GM23338 (cell line): ENCODE measurements at regions not wholly inside any gene's neighbourhood (a gene's known extent, or its start where the extent isn't known, plus 50 kb on each side); places are given as distances from the start of the nearest gene placed in this dataset.

Source experiments
- ATAC-seq: fragments of 200-7000 bp; cut with Tn5 transposase; 3 replicates; pipeline ENCODE4 v1.9.1; 2020
- DNase-seq: peaks from one replicate; pipeline ENCODE4 v3.0.0-alpha.2; 2015; ENCODE audit warnings: low spot score
- H2AFZ ChIP-seq: fragments of 200-600 bp; sonication (generic); 2 replicates; pipeline ENCODE4 v1.8.0; 2016; ENCODE audit warnings: antibody characterized with exemption, mild to moderate bottlenecking, moderate library complexity
- H3F3A ChIP-seq: fragments of 200-600 bp; sonication (generic); replicated peaks from 2 replicates; pipeline ENCODE4 v1.8.0; 2017; ENCODE audit warnings: antibody characterized with exemption, mixed run types, low read depth
- H3K27ac ChIP-seq: fragments of 200-600 bp; sonication (generic); 2 replicates; pipeline ENCODE4 v1.6.1; 2016; ENCODE audit warnings: low read depth
- H3K27me3 ChIP-seq: fragments of 200-600 bp; sonication (generic); 2 replicates; pipeline ENCODE4 v1.8.0; 2016; ENCODE audit warnings: mild to moderate bottlenecking, mixed run types, moderate library complexity; ENCODE audit not compliant: insufficient read depth
- H3K36me3 ChIP-seq: fragments of 200-600 bp; sonication (generic); 2 replicates; pipeline ENCODE4 v1.8.0; 2016; ENCODE audit warnings: mild to moderate bottlenecking; ENCODE audit not compliant: insufficient read depth
- H3K4me1 ChIP-seq: fragments of 200-600 bp; sonication (generic); 2 replicates; pipeline ENCODE4 v1.8.0; 2016; ENCODE audit warnings: mild to moderate bottlenecking, moderate library complexity; ENCODE audit not compliant: insufficient read depth
- H3K4me2 ChIP-seq: fragments of 200-600 bp; sonication (generic); 2 replicates; pipeline ENCODE4 v1.7.1; 2017; ENCODE audit warnings: mixed run types
- H3K4me3 ChIP-seq: fragments of 200-600 bp; sonication (generic); 2 replicates; pipeline ENCODE4 v1.6.1; 2016; ENCODE audit warnings: mixed run types
- H3K79me2 ChIP-seq: fragments of 200-600 bp; sonication (generic); replicated peaks from 2 replicates; pipeline ENCODE4 v1.8.0; 2017; ENCODE audit warnings: mild to moderate bottlenecking; ENCODE audit not compliant: insufficient read depth
- H3K9me2 ChIP-seq: fragments of 200-600 bp; sonication (generic); 2 replicates; pipeline ENCODE4 v1.8.0; 2017; ENCODE audit not compliant: insufficient read depth
- H4K20me1 ChIP-seq: fragments of 200-600 bp; sonication (generic); replicated peaks from 2 replicates; pipeline ENCODE4 v1.8.0; 2017; ENCODE audit warnings: mild to moderate bottlenecking; ENCODE audit not compliant: insufficient read depth
- H3K27ac Mint-ChIP-seq: 2 replicates; pipeline ENCODE4 v1.8.0; 2020; ENCODE audit warnings: inconsistent platforms, mild to moderate bottlenecking, moderate library complexity, mixed read lengths
- H3K27me3 Mint-ChIP-seq: 3 replicates; pipeline ENCODE4 v1.8.0; 2022; ENCODE audit warnings: low read depth, mild to moderate bottlenecking, moderate library complexity, mixed read lengths, inconsistent platforms; ENCODE audit not compliant: insufficient read depth, poor library complexity
- H3K36me3 Mint-ChIP-seq: 3 replicates; pipeline ENCODE4 v1.8.0; 2021; ENCODE audit warnings: low read depth, mild to moderate bottlenecking, inconsistent platforms, moderate library complexity, mixed read lengths
- H3K4me1 Mint-ChIP-seq: 3 replicates; pipeline ENCODE4 v1.8.0; 2020; ENCODE audit warnings: mild to moderate bottlenecking, inconsistent platforms, mixed read lengths
- H3K4me3 Mint-ChIP-seq: 3 replicates; pipeline ENCODE4 v1.8.0; 2021; ENCODE audit warnings: moderate library complexity, mild to moderate bottlenecking, inconsistent platforms, mixed read lengths
- H3K9me3 Mint-ChIP-seq: 3 replicates; pipeline ENCODE4 v1.8.0; 2020; ENCODE audit warnings: moderate library complexity, mild to moderate bottlenecking, inconsistent platforms, mixed read lengths
- CREB1 ChIP-seq: fragments of 250-450 bp; sonication (Bioruptor Pico); IDR thresholded peaks from 2 replicates; pipeline ENCODE4 v1.5.0; 2020; ENCODE audit warnings: low read depth, mild to moderate bottlenecking, moderate library complexity
- ETS1 ChIP-seq: IDR thresholded peaks from 2 replicates; pipeline ENCODE4 v1.6.1; 2016; ENCODE audit warnings: antibody characterized with exemption
- REST ChIP-seq: IDR thresholded peaks from one replicate; pipeline ENCODE4 v1.6.1; 2018; ENCODE audit warnings: antibody characterized with exemption; ENCODE audit not compliant: unreplicated experiment
- ZNF462 ChIP-seq: fragments of 250-450 bp; sonication (Bioruptor Pico); IDR thresholded peaks from 2 replicates; pipeline ENCODE4 v1.5.0; 2020; ENCODE audit warnings: mild to moderate bottlenecking, moderate library complexity

- no peak for TF ChIP-seq ZNF462 (CRISPR knock-in tag)
- no peak for TF ChIP-seq REST
- no peak for TF ChIP-seq CREB1 (CRISPR knock-in tag)
Measured at GRCh38 chr3:86562090-86562489, 428.9 kb downstream of the VGLL3 start (continued).

- H3K36me3 ChIP-seq, result no peaks in the 10 kb centered on the region
- ATAC-seq (no peak), DNase-seq (no peak)
- Mint-ChIP-seq H3K36me3 (no peaks in the 10 kb centered on the region), H3K27ac (no peak overlapping the region), H3K4me3 (no peak overlapping the region), H3K9me3 (no peaks in the 10 kb centered on the region), H3K4me1 (peaks cover 20% of the 10 kb centered on the region), H3K27me3 (no peaks in the 10 kb centered on the region)
- H4K20me1 ChIP-seq, result no peaks in the 10 kb centered on the region
- H3K79me2 ChIP-seq, result no peaks in the 10 kb centered on the region
- no peak overlapping the region for H3K4me2 ChIP-seq
- no peak overlapping the region for H3K4me3 ChIP-seq
- H3K27ac ChIP-seq, result no peak overlapping the region
- no peak overlapping the region; the same call in 1 of the 2 replicates for H2AFZ ChIP-seq
- H3F3A ChIP-seq, result no peaks in the 10 kb centered on the region
- H3K27me3 ChIP-seq, result no peaks in the 10 kb centered on the region
- peaks cover 10% of the 10 kb centered on the region for H3K4me1 ChIP-seq
- no peaks in the 10 kb centered on the region for H3K9me2 ChIP-seq
- no peak for TF ChIP-seq ETS1
- TF ChIP-seq ZNF462 (CRISPR knock-in tag), result no peak
Measured at GRCh38 chr3:86561215-86561614, 429.7 kb downstream of the VGLL3 start.
